ENCODE measurements at regions not wholly inside any gene's neighbourhood (a gene's known extent, or its start where the extent isn't known, plus 50 kb on each side); places are given as distances from the start of the nearest gene placed in this dataset.

GRCh38 chr3:30069056-30069455 lies 537.3 kb upstream of the TGFBR2 start:
- Histone ChIP-seq H3K27ac (ENCODE audit: low read length) (no peak overlapping the region), H3K36me3 (ENCODE audit: insufficient read depth, low read depth, low read length) (no peaks in the 10 kb centered on the region), H3K4me3 (ENCODE audit: low read length) (no peak overlapping the region), H3K9me3 (ENCODE audit: insufficient read depth, low read depth, low read length) (peaks cover 10% of the 10 kb centered on the region; the same call in 1 of the 2 replicates), H3K9ac (ENCODE audit: low read depth, low read length) (no peak overlapping the region), H3K27me3 (ENCODE audit: insufficient read depth, low read length) (no peaks in the 10 kb centered on the region), H3K4me1 (ENCODE audit: insufficient read depth, low read length) (no peaks in the 10 kb centered on the region)

GRCh38 chr3:30073040-30073439 lies 533.4 kb upstream of the TGFBR2 start:
- H3K27ac ChIP-seq (ENCODE audit: low read length), result no peak overlapping the region
- peaks cover 8% of the 10 kb centered on the region; the same call in 1 of the 2 replicates for H3K27me3 ChIP-seq (ENCODE audit: insufficient read depth, low read length)
- no peak overlapping the region for H3K9ac ChIP-seq (ENCODE audit: low read depth, low read length)
- no peaks in the 10 kb centered on the region for H3K9me3 ChIP-seq (ENCODE audit: insufficient read depth, low read depth, low read length)
- no peaks in the 10 kb centered on the region for H3K4me1 ChIP-seq (ENCODE audit: insufficient read depth, low read length)
- H3K4me3 ChIP-seq (ENCODE audit: low read length), result no peak overlapping the region
- no peaks in the 10 kb centered on the region for H3K36me3 ChIP-seq (ENCODE audit: insufficient read depth, low read depth, low read length)

- Histone ChIP-seq H3K4me1 (ENCODE audit: insufficient read depth, low read length) (no peaks in the 10 kb centered on the region), H3K36me3 (ENCODE audit: insufficient read depth, low read depth, low read length) (no peaks in the 10 kb centered on the region), H3K9ac (ENCODE audit: low read depth, low read length) (no peak overlapping the region), H3K4me3 (ENCODE audit: low read length) (no peak overlapping the region), H3K9me3 (ENCODE audit: insufficient read depth, low read depth, low read length) (no peaks in the 10 kb centered on the region), H3K27me3 (ENCODE audit: insufficient read depth, low read length) (peaks cover 12% of the 10 kb centered on the region; the same call in 1 of the 2 replicates), H3K27ac (ENCODE audit: low read length) (no peak overlapping the region)
Measured at GRCh38 chr3:30073622-30074021, 532.8 kb upstream of the TGFBR2 start.

GRCh38 chr3:30075514-30075913 lies 530.9 kb upstream of the TGFBR2 start:
- Histone ChIP-seq H3K36me3 (ENCODE audit: insufficient read depth, low read depth, low read length) (no peaks in the 10 kb centered on the region), H3K9me3 (ENCODE audit: insufficient read depth, low read depth, low read length) (no peaks in the 10 kb centered on the region), H3K4me3 (ENCODE audit: low read length) (no peak overlapping the region), H3K27ac (ENCODE audit: low read length) (no peak overlapping the region), H3K9ac (ENCODE audit: low read depth, low read length) (no peak overlapping the region), H3K4me1 (ENCODE audit: insufficient read depth, low read length) (no peaks in the 10 kb centered on the region), H3K27me3 (ENCODE audit: insufficient read depth, low read length) (peaks cover 26% of the 10 kb centered on the region)

GRCh38 chr3:30076899-30077298 lies 529.5 kb upstream of the TGFBR2 start:
- H3K36me3 ChIP-seq (ENCODE audit: insufficient read depth, low read depth, low read length), result no peaks in the 10 kb centered on the region
- H3K27me3 ChIP-seq (ENCODE audit: insufficient read depth, low read length), result peaks cover 40% of the 10 kb centered on the region
- no peaks in the 10 kb centered on the region for H3K4me1 ChIP-seq (ENCODE audit: insufficient read depth, low read length)
- no peak overlapping the region for H3K4me3 ChIP-seq (ENCODE audit: low read length)
- no peak overlapping the region for H3K27ac ChIP-seq (ENCODE audit: low read length)
- no peaks in the 10 kb centered on the region for H3K9me3 ChIP-seq (ENCODE audit: insufficient read depth, low read depth, low read length)
- H3K9ac ChIP-seq (ENCODE audit: low read depth, low read length), result no peak overlapping the region

GRCh38 chr3:30077746-30078145 lies 528.7 kb upstream of the TGFBR2 start:
- Histone ChIP-seq H3K4me1 (ENCODE audit: insufficient read depth, low read length) (no peaks in the 10 kb centered on the region), H3K9ac (ENCODE audit: low read depth, low read length) (no peak overlapping the region), H3K36me3 (ENCODE audit: insufficient read depth, low read depth, low read length) (no peaks in the 10 kb centered on the region), H3K4me3 (ENCODE audit: low read length) (no peak overlapping the region), H3K9me3 (ENCODE audit: insufficient read depth, low read depth, low read length) (no peaks in the 10 kb centered on the region), H3K27me3 (ENCODE audit: insufficient read depth, low read length) (peaks cover 49% of the 10 kb centered on the region), H3K27ac (ENCODE audit: low read length) (no peak overlapping the region)

- no peak overlapping the region for H3K27ac ChIP-seq (ENCODE audit: low read length)
- no peaks in the 10 kb centered on the region for H3K9me3 ChIP-seq (ENCODE audit: insufficient read depth, low read depth, low read length)
- H3K9ac ChIP-seq (ENCODE audit: low read depth, low read length), result no peak overlapping the region
- no peak overlapping the region for H3K4me3 ChIP-seq (ENCODE audit: low read length)
- no peaks in the 10 kb centered on the region for H3K4me1 ChIP-seq (ENCODE audit: insufficient read depth, low read length)
- no peaks in the 10 kb centered on the region for H3K36me3 ChIP-seq (ENCODE audit: insufficient read depth, low read depth, low read length)
- peaks cover 59% of the 10 kb centered on the region for H3K27me3 ChIP-seq (ENCODE audit: insufficient read depth, low read length)
Measured at GRCh38 chr3:30078736-30079135, 527.7 kb upstream of the TGFBR2 start.

GRCh38 chr3:30081904-30082303 lies 524.5 kb upstream of the TGFBR2 start:
- no peak overlapping the region for H3K9ac ChIP-seq (ENCODE audit: low read depth, low read length)
- H3K9me3 ChIP-seq (ENCODE audit: insufficient read depth, low read depth, low read length), result no peaks in the 10 kb centered on the region
- H3K36me3 ChIP-seq (ENCODE audit: insufficient read depth, low read depth, low read length), result no peaks in the 10 kb centered on the region
- no peak overlapping the region for H3K27ac ChIP-seq (ENCODE audit: low read length)
- H3K27me3 ChIP-seq (ENCODE audit: insufficient read depth, low read length), result peaks cover 83% of the 10 kb centered on the region
- H3K4me3 ChIP-seq (ENCODE audit: low read length), result no peak overlapping the region
- H3K4me1 ChIP-seq (ENCODE audit: insufficient read depth, low read length), result peaks cover 16% of the 10 kb centered on the region; the same call in 1 of the 2 replicates

GRCh38 chr3:30082652-30083051 lies 523.7 kb upstream of the TGFBR2 start:
- no peak overlapping the region for H3K27ac ChIP-seq (ENCODE audit: low read length)
- H3K4me1 ChIP-seq (ENCODE audit: insufficient read depth, low read length), result peaks cover 18% of the 10 kb centered on the region; the same call in 1 of the 2 replicates
- no peak overlapping the region for H3K4me3 ChIP-seq (ENCODE audit: low read length)
- no peaks in the 10 kb centered on the region for H3K9me3 ChIP-seq (ENCODE audit: insufficient read depth, low read depth, low read length)
- no peak overlapping the region for H3K9ac ChIP-seq (ENCODE audit: low read depth, low read length)
- peaks cover 85% of the 10 kb centered on the region for H3K27me3 ChIP-seq (ENCODE audit: insufficient read depth, low read length)
- no peaks in the 10 kb centered on the region for H3K36me3 ChIP-seq (ENCODE audit: insufficient read depth, low read depth, low read length)

- Histone ChIP-seq H3K4me3 (ENCODE audit: low read length) (no peak overlapping the region), H3K27me3 (ENCODE audit: insufficient read depth, low read length) (peaks cover 85% of the 10 kb centered on the region), H3K27ac (ENCODE audit: low read length) (no peak overlapping the region), H3K36me3 (ENCODE audit: insufficient read depth, low read depth, low read length) (no peaks in the 10 kb centered on the region), H3K9ac (ENCODE audit: low read depth, low read length) (no peak overlapping the region), H3K9me3 (ENCODE audit: insufficient read depth, low read depth, low read length) (no peaks in the 10 kb centered on the region), H3K4me1 (ENCODE audit: insufficient read depth, low read length) (peaks cover 18% of the 10 kb centered on the region; the same call in 1 of the 2 replicates)
Measured at GRCh38 chr3:30083315-30083714, 523.1 kb upstream of the TGFBR2 start.

- H3K27me3 ChIP-seq (ENCODE audit: insufficient read depth, low read length), result peaks cover 90% of the 10 kb centered on the region
- H3K27ac ChIP-seq (ENCODE audit: low read length), result no peak overlapping the region
- no peaks in the 10 kb centered on the region for H3K9me3 ChIP-seq (ENCODE audit: insufficient read depth, low read depth, low read length)
- no peak overlapping the region for H3K9ac ChIP-seq (ENCODE audit: low read depth, low read length)
- H3K4me3 ChIP-seq (ENCODE audit: low read length), result no peak overlapping the region
- H3K36me3 ChIP-seq (ENCODE audit: insufficient read depth, low read depth, low read length), result no peaks in the 10 kb centered on the region
- H3K4me1 ChIP-seq (ENCODE audit: insufficient read depth, low read length), result peaks cover 18% of the 10 kb centered on the region; the same call in 1 of the 2 replicates
Measured at GRCh38 chr3:30084316-30084715, 522.1 kb upstream of the TGFBR2 start.

GRCh38 chr3:30084971-30085403 lies 521.4 kb upstream of the TGFBR2 start:
- Histone ChIP-seq H3K27ac (ENCODE audit: low read length) (no peak overlapping the region), H3K4me3 (ENCODE audit: low read length) (peak overlapping the region; percentile 20; the same call in 1 of the 2 replicates), H3K4me1 (ENCODE audit: insufficient read depth, low read length) (peaks cover 18% of the 10 kb centered on the region; the same call in 1 of the 2 replicates), H3K27me3 (ENCODE audit: insufficient read depth, low read length) (peaks cover 87% of the 10 kb centered on the region), H3K36me3 (ENCODE audit: insufficient read depth, low read depth, low read length) (no peaks in the 10 kb centered on the region), H3K9ac (ENCODE audit: low read depth, low read length) (no peak overlapping the region), H3K9me3 (ENCODE audit: insufficient read depth, low read depth, low read length) (no peaks in the 10 kb centered on the region)
